ENCODE measurements at regions not wholly inside any gene's neighbourhood (a gene's known extent, or its start where the extent isn't known, plus 50 kb on each side); places are given as distances from the start of the nearest gene placed in this dataset.
A peak's percentile ranks its signal among the peaks of the same experiment; 100 is the strongest.
"Not testable (repeated sequence)": the region's sequence is repeated elsewhere in the genome, so short reads cannot be mapped to it uniquely, and the experiment has no call there.

- DNase-seq: no peak
Measured at GRCh38 chr4:177494791-177495190, 52.6 kb upstream of the AGA start.

- not testable (repeated sequence) for DNase-seq
Measured at GRCh38 chr4:177495626-177496025, 53.4 kb upstream of the AGA start.

- no peak for DNase-seq
Measured at GRCh38 chr4:177499537-177499936, 57.3 kb upstream of the AGA start.

- no peak for DNase-seq
Measured at GRCh38 chr4:177505171-177505615, 63.0 kb upstream of the AGA start.

- no peak for DNase-seq
Measured at GRCh38 chr4:177508662-177509061, 66.4 kb upstream of the AGA start.

- no peak for DNase-seq
Measured at GRCh38 chr4:177509226-177509745, 67.0 kb upstream of the AGA start.

- DNase-seq: no peak
Measured at GRCh38 chr4:177511611-177512010, 69.4 kb upstream of the AGA start.

- no peak for DNase-seq
Measured at GRCh38 chr4:177512646-177513045, 70.4 kb upstream of the AGA start.

- DNase-seq: no peak
Measured at GRCh38 chr4:177517862-177518261, 75.6 kb upstream of the AGA start.

- DNase-seq: no peak
Measured at GRCh38 chr4:177519481-177520260, 77.4 kb upstream of the AGA start.

- no peak for DNase-seq
Measured at GRCh38 chr4:177528620-177529019, 86.4 kb upstream of the AGA start.

- DNase-seq: no peak
Measured at GRCh38 chr4:177530561-177530960, 88.3 kb upstream of the AGA start.

GRCh38 chr4:177532358-177532757 lies 90.1 kb upstream of the AGA start:
- no peak for DNase-seq

GRCh38 chr4:177534841-177535240 lies 92.6 kb upstream of the AGA start:
- DNase-seq: not testable (repeated sequence)

- DNase-seq: no peak
Measured at GRCh38 chr4:177546745-177547144, 104.5 kb upstream of the AGA start.

- DNase-seq: no peak
Measured at GRCh38 chr4:177547985-177548384, 105.7 kb upstream of the AGA start.

- DNase-seq: peak; percentile 31 to 40
Measured at GRCh38 chr4:177555007-177555574, 112.9 kb upstream of the AGA start.

GRCh38 chr4:177557416-177557815 lies 115.2 kb upstream of the AGA start:
- no peak for DNase-seq

GRCh38 chr4:177558995-177559394 lies 116.8 kb upstream of the AGA start:
- no peak for DNase-seq

- no peak for DNase-seq
Measured at GRCh38 chr4:177562163-177562562, 119.9 kb upstream of the AGA start.

GRCh38 chr4:177562859-177563258 lies 120.6 kb upstream of the AGA start:
- DNase-seq: no peak

- DNase-seq: no peak
Measured at GRCh38 chr4:177566691-177567090, 124.5 kb upstream of the AGA start.

- no peak for DNase-seq
Measured at GRCh38 chr4:177568931-177569330, 126.7 kb upstream of the AGA start.

GRCh38 chr4:177569434-177569833 lies 127.2 kb upstream of the AGA start:
- DNase-seq: no peak

Measured in activated CD4-positive, alpha-beta T cell treated with anti-CD3 and anti-CD28 coated beads, Interleukin-2, amount 50 U/mL, for 48 hours (primary cell).